HL-60 (cell line): ENCODE measurements at regions not wholly inside any gene's neighbourhood (a gene's known extent, or its start where the extent isn't known, plus 50 kb on each side); places are given as distances from the start of the nearest gene placed in this dataset.

Experiments
- DNase-seq, 2 experiments: peaks; one replicate each; pipeline ENCODE4 v3.0.0-alpha.2; 2010 to 2020; ENCODE audit warnings: low read depth in 1 of 2, low spot score in 1 of 2
- H3K27ac ChIP-seq: fragments of 250-450 bp; sonication (Bioruptor Pico); replicated peaks from 2 replicates; pipeline ENCODE4 v1.5.1; 2020; ENCODE audit warnings: mild to moderate bottlenecking, moderate library complexity
- H3K27me3 ChIP-seq: fragments of 250-450 bp; sonication (Bioruptor Pico); 2 replicates; pipeline ENCODE4 v1.5.1; 2021; ENCODE audit warnings: mild to moderate bottlenecking, moderate library complexity; ENCODE audit not compliant: insufficient read depth, poor library complexity, severe bottlenecking
- H3K4me3 ChIP-seq: replicated peaks from 2 replicates; pipeline ENCODE4 v1.5.1; 2011; ENCODE audit warnings: mild to moderate bottlenecking, control low read depth, low read length; ENCODE audit not compliant: insufficient read depth
- GABPA ChIP-seq: IDR thresholded peaks from 2 replicates; pipeline ENCODE4 v1.6.1; 2012; ENCODE audit warnings: low read depth
- POLR2AphosphoS5 ChIP-seq: IDR thresholded peaks from 2 replicates; pipeline ENCODE4 v1.6.1; 2012; ENCODE audit warnings: low read depth
- REST ChIP-seq: IDR thresholded peaks from 2 replicates; pipeline ENCODE4 v1.6.1; 2012; ENCODE audit warnings: low read depth; ENCODE audit not compliant: insufficient replicate concordance
- SPI1 ChIP-seq: IDR thresholded peaks from 2 replicates; pipeline ENCODE4 v1.6.1; 2012; ENCODE audit warnings: low read depth, mild to moderate bottlenecking, borderline replicate concordance
- TF ChIP-seq, protein P1 (sequence below): IDR thresholded peaks from one replicate; pipeline ENCODE4 v1.5.1; 2011; ENCODE audit warnings: low read length, control low read depth, inconsistent platforms; ENCODE audit not compliant: insufficient read depth

DNA sequence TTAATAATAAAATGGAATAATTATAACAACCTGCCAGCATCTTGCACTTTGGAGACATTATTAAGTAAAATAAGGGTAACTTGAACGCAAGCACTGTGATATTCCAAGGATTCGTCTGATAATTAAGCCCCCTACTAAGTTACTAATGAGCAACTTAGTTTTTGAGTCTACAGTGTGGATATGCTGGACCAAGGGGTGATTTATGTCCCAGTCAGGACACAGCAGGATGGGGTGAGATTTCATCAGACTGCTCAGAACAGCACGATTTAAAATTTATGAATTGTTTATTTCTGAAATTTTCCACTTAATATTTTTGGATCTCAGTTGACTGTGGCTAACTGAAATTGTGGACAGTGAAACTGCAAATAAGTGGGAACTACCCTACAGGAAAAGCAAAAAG, 182.8 kb upstream of the PHF14 start:
- Histone ChIP-seq H3K27ac (no peak overlapping the region), H3K27me3 (no peaks in the 10 kb centered on the region), H3K4me3 (no peak overlapping the region)
- DNase-seq = no peak
- TF ChIP-seq POLR2AphosphoS5 = no peak
- no peak for TF ChIP-seq REST
- TF ChIP-seq GABPA = no peak
- TF ChIP-seq, protein P1, sequence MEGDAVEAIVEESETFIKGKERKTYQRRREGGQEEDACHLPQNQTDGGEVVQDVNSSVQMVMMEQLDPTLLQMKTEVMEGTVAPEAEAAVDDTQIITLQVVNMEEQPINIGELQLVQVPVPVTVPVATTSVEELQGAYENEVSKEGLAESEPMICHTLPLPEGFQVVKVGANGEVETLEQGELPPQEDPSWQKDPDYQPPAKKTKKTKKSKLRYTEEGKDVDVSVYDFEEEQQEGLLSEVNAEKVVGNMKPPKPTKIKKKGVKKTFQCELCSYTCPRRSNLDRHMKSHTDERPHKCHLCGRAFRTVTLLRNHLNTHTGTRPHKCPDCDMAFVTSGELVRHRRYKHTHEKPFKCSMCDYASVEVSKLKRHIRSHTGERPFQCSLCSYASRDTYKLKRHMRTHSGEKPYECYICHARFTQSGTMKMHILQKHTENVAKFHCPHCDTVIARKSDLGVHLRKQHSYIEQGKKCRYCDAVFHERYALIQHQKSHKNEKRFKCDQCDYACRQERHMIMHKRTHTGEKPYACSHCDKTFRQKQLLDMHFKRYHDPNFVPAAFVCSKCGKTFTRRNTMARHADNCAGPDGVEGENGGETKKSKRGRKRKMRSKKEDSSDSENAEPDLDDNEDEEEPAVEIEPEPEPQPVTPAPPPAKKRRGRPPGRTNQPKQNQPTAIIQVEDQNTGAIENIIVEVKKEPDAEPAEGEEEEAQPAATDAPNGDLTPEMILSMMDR = no peak
- TF ChIP-seq SPI1 = no peak

DNA sequence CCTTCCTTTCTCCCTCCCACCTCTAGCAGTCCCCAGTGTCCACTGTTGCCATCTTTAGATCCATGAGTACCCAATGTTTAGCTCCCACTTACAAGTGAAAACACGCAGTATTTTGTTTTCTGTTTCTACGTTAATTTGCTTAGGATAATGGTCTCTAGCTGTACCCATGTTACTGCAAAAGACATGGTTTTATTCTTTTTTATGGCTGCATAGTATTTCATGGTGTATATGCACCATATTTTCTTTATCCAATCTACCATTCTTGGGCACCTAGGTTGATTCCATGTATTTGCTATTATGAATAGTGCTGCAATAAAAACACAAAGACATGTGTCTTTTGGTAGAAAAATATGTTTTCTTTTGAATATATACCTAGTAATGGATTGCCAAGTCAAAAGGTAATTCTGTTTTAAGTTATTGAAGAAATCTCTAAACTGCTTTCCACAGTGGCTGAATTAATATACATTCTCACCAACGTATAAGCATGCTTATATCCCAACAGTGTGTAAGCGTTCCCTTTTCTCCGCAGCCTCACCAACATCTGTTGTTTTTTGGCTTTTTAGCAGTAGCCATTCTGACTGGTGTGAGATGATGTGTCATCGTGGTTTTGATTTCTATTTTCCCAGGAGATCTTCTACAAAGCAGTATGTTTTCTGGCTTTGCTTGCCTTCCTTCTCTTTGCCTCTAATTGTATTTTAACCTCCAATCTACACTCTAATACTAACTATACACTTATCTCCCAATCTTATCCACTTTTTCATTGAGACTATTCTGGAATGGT, 179.5 kb upstream of the PHF14 start:
- no peak for DNase-seq
- no peak overlapping the region for H3K4me3 ChIP-seq
- H3K27ac ChIP-seq = no peak overlapping the region
- TF ChIP-seq GABPA = no peak
- TF ChIP-seq SPI1 = no peak
- TF ChIP-seq POLR2AphosphoS5 = no peak
- TF ChIP-seq, protein P1 = no peak
- no peak for TF ChIP-seq REST
- no peaks in the 10 kb centered on the region for H3K27me3 ChIP-seq

- TF ChIP-seq, protein P1 = no peak
- Histone ChIP-seq H3K27me3 (no peaks in the 10 kb centered on the region), H3K4me3 (no peak overlapping the region), H3K27ac (no peak overlapping the region)
- no peak for DNase-seq
Measured at GRCh38 chr7:10797157-10797556, 176.5 kb upstream of the PHF14 start.

DNA sequence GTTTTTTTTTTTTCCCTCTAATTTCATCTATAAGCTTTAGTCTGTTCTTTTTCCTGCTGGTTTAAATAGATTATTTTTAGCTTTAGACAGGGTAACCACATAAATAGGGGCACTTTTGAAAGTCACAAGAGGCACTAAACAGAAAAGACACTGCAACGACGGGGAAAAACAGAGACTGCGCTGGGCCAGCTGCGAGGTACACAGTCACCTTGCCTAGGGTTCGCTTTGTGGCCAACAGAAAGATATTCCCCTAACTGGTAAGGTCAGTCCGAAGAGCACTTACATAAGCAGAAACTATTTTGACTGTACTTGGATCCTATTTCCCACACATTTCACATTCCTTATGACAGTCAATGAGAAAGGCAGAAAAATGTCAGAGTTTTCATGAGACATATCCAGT, 175.6 kb upstream of the PHF14 start:
- no peak for TF ChIP-seq GABPA
- TF ChIP-seq POLR2AphosphoS5 = no peak
- TF ChIP-seq, protein P1 = no peak
- no peak for TF ChIP-seq REST
- no peak for TF ChIP-seq SPI1
- DNase-seq = no peak
- H3K27me3 ChIP-seq = no peaks in the 10 kb centered on the region
- no peak overlapping the region for H3K4me3 ChIP-seq
- H3K27ac ChIP-seq = no peak overlapping the region
